ENCODE measurements at regions not wholly inside any gene's neighbourhood (a gene's known extent, or its start where the extent isn't known, plus 50 kb on each side); places are given as distances from the start of the nearest gene placed in this dataset.
A peak's percentile ranks its signal among the peaks of the same experiment; 100 is the strongest.
"Not testable (repeated sequence)": the region's sequence is repeated elsewhere in the genome, so short reads cannot be mapped to it uniquely, and the experiment has no call there.

DNA sequence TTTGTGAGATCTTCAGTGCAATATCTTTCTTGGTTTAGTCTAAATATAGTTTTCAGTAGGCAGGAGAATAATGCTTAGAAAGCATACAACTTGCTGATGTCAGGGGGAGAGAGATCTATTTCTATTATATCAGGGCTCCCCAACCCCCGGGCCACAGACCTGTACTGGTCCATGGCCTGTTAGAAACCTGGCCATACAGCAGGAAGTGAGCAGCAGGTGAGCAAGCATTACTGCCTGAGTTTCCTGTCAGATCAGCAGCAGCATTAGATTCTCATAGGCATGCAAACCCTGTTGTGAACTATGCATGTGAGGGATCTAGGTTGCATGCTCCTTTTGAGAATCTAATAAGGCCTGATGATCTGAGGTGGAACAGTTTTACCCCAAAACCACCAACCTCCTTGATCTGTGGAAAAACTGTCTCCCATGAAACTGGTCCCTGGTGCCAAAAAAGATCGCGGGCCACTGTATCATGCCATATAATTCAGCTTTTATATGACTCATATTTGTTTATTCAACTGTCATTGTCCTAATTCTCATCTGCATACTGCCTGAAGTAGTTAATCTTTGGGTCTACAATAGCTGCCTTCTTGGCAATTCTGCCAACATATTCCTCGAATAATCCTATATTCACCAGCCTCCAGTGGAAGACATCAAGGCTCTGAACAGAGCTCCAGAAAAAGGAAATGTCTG is 163.6 kb upstream of the DYRK2 start:
- FAIRE-seq (peak; percentile 59), DNase-seq (ENCODE audit: extremely low spot score, insufficient read length, low read depth) (no peak)

GRCh38 chr12:67486671-67487070 is 161.9 kb upstream of the DYRK2 start:
- DNase-seq (ENCODE audit: extremely low spot score, insufficient read length, low read depth) (no peak), FAIRE-seq (no peak)

- not testable (repeated sequence) for FAIRE-seq; DNase-seq (ENCODE audit: extremely low spot score, insufficient read length, low read depth)
These were observed 160.2 kb upstream of the DYRK2 start for GRCh38 chr12:67488349-67488748.

DNA sequence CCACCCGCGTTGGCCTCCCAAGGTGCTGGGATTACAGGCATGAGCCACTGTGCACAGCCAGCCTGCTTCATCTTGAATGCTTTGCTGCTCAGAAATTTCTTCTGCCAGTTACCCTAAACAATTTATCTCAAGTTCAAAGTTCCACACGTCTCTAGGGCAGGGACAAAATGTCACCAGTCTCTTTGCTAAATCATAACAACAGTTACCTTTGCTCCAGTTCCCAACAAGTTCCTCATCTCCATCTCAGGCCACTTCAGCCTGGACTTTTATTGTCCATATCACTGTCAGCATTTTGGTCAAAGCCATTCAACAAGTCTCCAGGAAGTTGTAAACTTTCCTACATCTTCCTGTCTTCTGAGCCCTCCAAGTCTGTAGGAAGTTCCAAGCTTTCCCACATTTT is 159.5 kb upstream of the DYRK2 start:
- DNase-seq (ENCODE audit: extremely low spot score, insufficient read length, low read depth) (no peak), FAIRE-seq (no peak)

GRCh38 chr12:67496581-67496980 is 152.0 kb upstream of the DYRK2 start:
- no peak for DNase-seq (ENCODE audit: extremely low spot score, insufficient read length, low read depth)
- no peak for FAIRE-seq

GRCh38 chr12:67498991-67499390 is 149.6 kb upstream of the DYRK2 start:
- DNase-seq (ENCODE audit: extremely low spot score, insufficient read length, low read depth) (no peak), FAIRE-seq (no peak)

- FAIRE-seq (no peak), DNase-seq (ENCODE audit: extremely low spot score, insufficient read length, low read depth) (no peak)
These were observed 147.2 kb upstream of the DYRK2 start for GRCh38 chr12:67501362-67501761.

DNA sequence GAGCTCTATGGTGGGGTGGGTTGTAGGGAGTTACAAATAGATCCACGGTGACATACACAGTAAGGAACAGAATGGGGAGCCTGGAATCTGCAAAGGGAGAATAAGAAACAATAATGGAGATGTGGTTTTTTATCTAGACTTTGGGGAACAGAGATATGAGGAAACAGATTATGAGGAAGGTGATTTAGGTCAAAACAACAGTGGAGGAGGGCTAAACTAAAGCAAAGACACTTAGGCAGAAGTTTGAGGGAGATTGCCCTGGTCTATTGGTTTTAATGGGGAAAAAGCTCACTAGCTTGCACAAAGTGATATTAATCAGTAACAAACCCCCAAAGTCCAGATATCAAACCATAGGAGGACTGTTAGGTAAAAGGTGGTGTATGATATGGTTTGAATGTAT is 144.5 kb upstream of the DYRK2 start:
- FAIRE-seq, result no peak

DNA sequence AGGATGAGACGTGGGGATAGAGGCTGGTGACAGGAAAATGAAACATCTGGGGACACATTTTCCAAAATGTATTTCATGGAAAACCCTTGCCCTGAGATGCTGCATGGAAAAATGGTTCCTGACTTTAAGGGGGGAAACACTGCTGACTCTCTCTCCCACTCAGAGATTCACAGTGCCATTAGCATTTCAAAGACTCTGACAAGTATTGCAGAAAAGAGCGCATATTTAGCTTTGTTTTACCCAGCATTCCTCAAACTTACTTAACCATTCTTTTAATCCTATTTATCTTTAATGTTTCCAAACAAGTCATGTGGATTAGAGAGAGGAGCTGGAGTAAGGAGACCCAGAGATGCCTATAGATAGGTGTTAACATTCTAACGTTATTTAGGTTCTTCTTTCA is 141.8 kb upstream of the DYRK2 start:
- FAIRE-seq, result no peak
- DNase-seq (ENCODE audit: extremely low spot score, insufficient read length, low read depth), result no peak

More for the DNA sequence above, 144.5 kb upstream of the DYRK2 start:
- no peak for DNase-seq (ENCODE audit: extremely low spot score, insufficient read length, low read depth)

DNA sequence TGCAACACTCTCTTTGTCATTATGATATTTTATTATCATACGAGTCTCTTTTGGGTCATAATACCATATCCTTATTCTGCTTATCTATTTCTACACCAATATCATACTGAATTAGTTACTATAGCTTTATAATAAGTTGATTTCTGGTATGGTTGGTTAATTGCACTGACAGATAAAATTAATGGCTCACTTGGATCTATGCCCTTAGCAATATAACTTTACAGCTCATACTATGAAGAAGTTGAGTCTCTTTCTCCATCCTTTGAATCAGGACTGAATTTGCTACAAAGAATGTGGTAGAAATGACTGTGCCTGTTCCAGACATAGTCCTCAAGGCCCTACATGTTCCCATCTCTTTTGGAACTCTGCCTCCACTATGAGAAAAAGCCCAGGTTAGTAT is 139.7 kb upstream of the DYRK2 start:
- FAIRE-seq (no peak), DNase-seq (ENCODE audit: extremely low spot score, insufficient read length, low read depth) (no peak)

GRCh38 chr12:67509666-67510386 is 138.7 kb upstream of the DYRK2 start:
- FAIRE-seq, result no peak

GRCh38 chr12:67512061-67512460 is 136.5 kb upstream of the DYRK2 start:
- FAIRE-seq (no peak), DNase-seq (ENCODE audit: extremely low spot score, insufficient read length, low read depth) (no peak)

More at GRCh38 chr12:67509666-67510386, 138.7 kb upstream of the DYRK2 start:
- no peak for DNase-seq (ENCODE audit: extremely low spot score, insufficient read length, low read depth)

DNA sequence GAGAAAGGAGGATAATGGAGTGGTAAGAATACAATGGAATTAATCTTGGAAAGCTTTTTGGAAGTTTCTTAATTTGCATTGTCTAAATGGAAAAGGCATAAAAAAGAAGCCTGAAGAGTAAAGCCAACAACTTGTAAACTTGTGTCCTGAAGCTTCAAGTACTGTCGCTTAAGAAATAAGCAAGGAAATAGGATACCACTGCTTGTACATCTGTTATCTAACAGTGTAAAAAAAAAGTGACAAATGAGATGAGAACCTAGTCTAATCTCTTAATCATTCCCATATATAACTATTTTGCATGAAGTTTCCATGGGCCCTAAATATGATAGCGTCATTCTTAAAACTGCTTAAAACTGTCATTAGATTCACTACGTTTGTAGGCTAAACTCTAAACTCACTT is 134.0 kb upstream of the DYRK2 start:
- FAIRE-seq (no peak), DNase-seq (ENCODE audit: extremely low spot score, insufficient read length, low read depth) (no peak)

DNA sequence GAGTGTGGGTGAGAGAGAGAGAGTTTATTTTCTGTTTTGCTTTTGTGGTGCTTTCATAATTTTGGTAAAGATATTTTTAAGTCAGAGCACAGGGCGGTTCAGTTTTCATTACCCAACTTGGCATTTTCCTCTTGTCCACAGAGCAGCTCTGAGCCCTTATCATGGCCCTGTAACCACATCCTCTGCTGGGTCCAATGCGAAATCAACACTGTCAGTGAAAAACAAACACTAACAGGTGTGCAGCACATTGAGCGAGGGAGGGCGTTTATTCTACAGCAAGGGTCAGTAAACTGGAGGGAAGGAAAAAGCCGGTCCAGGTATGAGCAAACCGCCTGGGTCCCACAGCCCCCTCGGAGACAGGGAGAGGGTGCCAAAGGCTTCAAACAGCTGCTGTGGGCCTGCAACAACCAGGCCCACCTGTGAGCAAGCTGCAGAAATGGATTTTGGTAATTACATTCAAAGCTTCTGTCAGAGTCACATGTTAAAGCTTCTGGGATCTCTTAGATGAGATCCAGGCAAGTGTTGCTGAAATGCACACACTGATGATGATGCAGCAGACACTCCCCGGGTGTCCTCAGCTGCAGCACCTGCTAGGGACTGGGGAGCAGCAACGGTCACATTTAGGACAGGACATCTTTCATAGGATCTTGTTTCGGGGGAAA is 132.7 kb upstream of the DYRK2 start:
- FAIRE-seq, result no peak
- DNase-seq (ENCODE audit: extremely low spot score, insufficient read length, low read depth), result no peak

GRCh38 chr12:67517181-67517887 is 131.2 kb upstream of the DYRK2 start:
- DNase-seq (ENCODE audit: extremely low spot score, insufficient read length, low read depth) (no peak), FAIRE-seq (no peak)

DNA sequence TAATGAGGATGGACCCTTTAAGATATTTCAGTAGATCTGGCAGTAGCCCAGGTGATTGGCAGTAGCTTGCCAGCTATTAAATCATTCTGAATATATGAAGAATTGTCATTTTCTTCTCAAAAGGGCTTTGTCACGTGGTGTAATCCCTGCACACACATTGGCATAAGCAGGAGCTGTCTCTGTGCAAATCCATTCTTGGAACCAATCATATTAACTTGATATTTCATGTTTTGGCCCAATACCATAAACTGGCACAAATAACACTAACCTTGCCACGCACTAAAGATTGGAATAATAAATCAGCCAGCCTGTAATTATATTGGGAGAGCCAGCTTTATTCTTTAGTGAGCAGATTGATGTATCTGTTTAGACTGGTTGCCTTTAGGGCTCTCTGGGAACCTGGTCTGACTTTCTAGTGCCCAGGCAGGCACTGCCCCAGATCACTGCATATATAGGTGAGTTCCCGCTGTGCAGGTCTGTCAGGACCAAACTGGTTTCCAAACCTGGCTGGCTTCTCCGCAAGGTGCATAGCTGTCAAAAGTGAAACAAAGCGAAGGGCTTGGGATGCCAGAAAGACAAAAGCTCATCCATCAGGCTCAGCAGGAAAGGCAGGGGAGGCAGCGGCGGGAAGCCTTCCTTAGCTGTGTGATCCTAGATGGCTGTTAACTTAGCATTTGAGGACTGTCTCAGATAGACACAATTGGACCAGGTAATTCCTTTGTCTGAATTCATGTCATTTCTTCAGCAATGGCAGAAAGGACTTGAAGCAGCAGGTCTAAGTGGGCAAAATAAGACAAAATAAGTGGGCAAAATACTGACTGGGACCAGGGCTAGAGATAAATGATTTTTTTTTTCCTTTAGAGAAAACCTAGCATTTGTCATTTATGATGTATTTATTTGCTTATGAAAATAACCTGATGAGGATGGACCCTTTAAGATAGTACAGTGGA is 128.8 kb upstream of the DYRK2 start:
- no peak for DNase-seq (ENCODE audit: extremely low spot score, insufficient read length, low read depth)
- no peak for FAIRE-seq

DNA sequence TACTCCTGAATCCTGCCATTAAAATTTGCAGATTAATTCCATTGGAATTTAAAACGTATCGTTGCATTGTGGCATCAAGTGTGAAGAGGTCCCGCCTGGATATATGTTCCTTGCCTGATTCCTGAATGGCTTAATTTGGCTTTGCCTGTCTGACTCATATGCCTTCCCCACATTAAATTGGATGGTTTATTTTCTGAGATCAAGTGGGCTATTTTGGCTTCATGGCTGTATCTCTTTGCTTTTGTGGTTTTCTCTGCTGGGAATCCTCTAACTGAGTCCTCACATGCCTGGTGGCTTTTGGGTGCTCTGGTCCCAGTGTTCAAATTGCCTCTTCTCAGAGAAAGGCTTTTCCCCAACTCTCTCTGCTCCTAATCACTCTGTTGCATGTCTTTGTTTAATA is 127.9 kb upstream of the DYRK2 start:
- DNase-seq (ENCODE audit: extremely low spot score, insufficient read length, low read depth) (no peak), FAIRE-seq (no peak)

- no peak for DNase-seq (ENCODE audit: extremely low spot score, insufficient read length, low read depth)
- no peak for FAIRE-seq
These were observed 126.3 kb upstream of the DYRK2 start for GRCh38 chr12:67522222-67522621.

DNA sequence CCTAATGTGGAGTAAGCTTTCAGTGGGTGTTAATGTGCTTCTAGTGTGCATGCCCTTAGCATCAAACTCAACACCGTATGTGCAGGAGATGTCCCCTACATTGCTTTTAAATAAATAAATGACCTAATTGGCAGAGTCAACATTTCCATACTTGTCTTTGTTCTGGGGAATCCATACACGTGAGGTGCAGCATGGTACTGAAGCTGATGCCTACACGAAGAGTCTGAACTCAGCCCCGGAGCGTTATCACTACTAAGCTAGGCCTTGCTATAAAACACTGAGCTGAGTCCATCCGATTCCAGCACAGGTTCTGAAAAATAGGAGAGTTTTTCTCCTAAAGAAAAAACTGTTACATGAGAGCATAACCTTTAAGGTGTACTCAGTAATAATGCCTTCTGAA is 125.0 kb upstream of the DYRK2 start:
- DNase-seq (ENCODE audit: extremely low spot score, insufficient read length, low read depth) (no peak), FAIRE-seq (no peak)
